GM12891 (cell line): ENCODE measurements at regions not wholly inside any gene's neighbourhood (a gene's known extent, or its start where the extent isn't known, plus 50 kb on each side); places are given as distances from the start of the nearest gene placed in this dataset.

Experiments
- PAX5 ChIP-seq: IDR thresholded peaks from 2 replicates; pipeline ENCODE4 v1.6.1; 2011; ENCODE audit warnings: low read length, moderate library complexity, mild to moderate bottlenecking; ENCODE audit not compliant: insufficient read depth, severe bottlenecking
- POLR2A ChIP-seq: IDR thresholded peaks from 2 replicates; pipeline ENCODE4 v1.6.1; 2011; ENCODE audit warnings: low read depth, low read length, control low read depth
- POLR2AphosphoS5 ChIP-seq: IDR thresholded peaks from 2 replicates; pipeline ENCODE4 v1.6.1; 2011; ENCODE audit warnings: low read depth, low read length, control low read depth
- POU2F2 ChIP-seq: IDR thresholded peaks from 2 replicates; pipeline ENCODE4 v1.6.1; 2011; ENCODE audit warnings: low read depth, mild to moderate bottlenecking, control low read depth, low read length, moderate library complexity
- TAF1 ChIP-seq: IDR thresholded peaks from 2 replicates; pipeline ENCODE4 v1.6.1; 2011; ENCODE audit warnings: low read depth, low read length, control low read depth

DNA sequence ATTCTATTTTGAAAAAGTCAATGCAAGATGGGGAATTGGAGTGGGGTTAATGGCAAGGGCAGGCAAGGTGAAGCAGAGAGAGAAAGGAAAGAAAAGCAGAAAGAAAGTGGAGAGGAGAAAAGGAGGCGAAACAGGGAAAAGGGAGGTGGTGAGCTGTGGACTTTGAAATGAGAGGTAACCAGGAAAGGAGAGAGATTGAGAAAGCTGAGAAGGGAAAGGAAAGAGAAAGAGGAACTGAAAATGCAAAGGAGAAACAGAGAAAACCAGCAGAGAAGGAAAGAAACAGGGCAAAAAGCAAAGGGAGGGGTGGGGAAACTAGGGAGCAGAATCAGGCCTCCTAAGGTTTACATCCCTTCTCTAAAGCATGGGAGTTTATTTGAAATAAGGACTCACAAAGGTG lies 72.5 kb upstream of the TPK1 start:
- TF ChIP-seq POLR2AphosphoS5 (no peak), POLR2A (no peak), PAX5 (no peak), TAF1 (no peak), POU2F2 (no peak)
